Osteoblast (primary cell): ENCODE measurements at regions not wholly inside any gene's neighbourhood (a gene's known extent, or its start where the extent isn't known, plus 50 kb on each side); places are given as distances from the start of the nearest gene placed in this dataset.

ENCODE experiments used
- DNase-seq: peaks from one replicate; pipeline ENCODE4 v3.0.0; 2011; ENCODE audit warnings: low spot score, mixed read lengths; ENCODE audit not compliant: insufficient read length; ENCODE audit errors: missing footprints
- H2AFZ ChIP-seq: 2 replicates; pipeline ENCODE4 v1.6.0; 2011; ENCODE audit warnings: mild to moderate bottlenecking, low read length
- H3K27ac ChIP-seq: 2 replicates; pipeline ENCODE4 v1.5.1; 2011; ENCODE audit warnings: mild to moderate bottlenecking, low read depth, low read length, moderate library complexity
- H3K27me3 ChIP-seq: 2 replicates; pipeline ENCODE4 v1.6.0; 2012; ENCODE audit warnings: mild to moderate bottlenecking, control low read depth, inconsistent platforms, low read length, moderate library complexity; ENCODE audit not compliant: insufficient read depth
- H3K36me3 ChIP-seq: 2 replicates; pipeline ENCODE4 v1.5.1; 2011; ENCODE audit warnings: mild to moderate bottlenecking, low read length, control low read depth, moderate library complexity; ENCODE audit not compliant: insufficient read depth
- H3K4me1 ChIP-seq: 2 replicates; pipeline ENCODE4 v1.5.1; 2011; ENCODE audit warnings: mild to moderate bottlenecking, low read length, control low read depth, moderate library complexity; ENCODE audit not compliant: insufficient read depth
- H3K4me2 ChIP-seq: 2 replicates; pipeline ENCODE4 v1.6.0; 2011; ENCODE audit warnings: mild to moderate bottlenecking, low read length; ENCODE audit not compliant: insufficient read depth
- H3K4me3 ChIP-seq: fragments of 200-600 bp; sonication (generic); 3 replicates; pipeline ENCODE4 v1.5.1; 2012; ENCODE audit warnings: mild to moderate bottlenecking, low read length, inconsistent platforms; ENCODE audit not compliant: insufficient read depth
- H3K79me2 ChIP-seq: 2 replicates; pipeline ENCODE4 v1.6.0; 2012; ENCODE audit warnings: mild to moderate bottlenecking, low read length, control low read depth, inconsistent platforms; ENCODE audit not compliant: insufficient read depth
- H3K9me3 ChIP-seq: 2 replicates; pipeline ENCODE4 v1.5.1; 2011; ENCODE audit warnings: low read depth, low read length, control low read depth
- H4K20me1 ChIP-seq: 2 replicates; pipeline ENCODE4 v1.6.0; 2012; ENCODE audit warnings: mild to moderate bottlenecking, low read length, control low read depth; ENCODE audit not compliant: insufficient read depth
- TF ChIP-seq, protein P1 (sequence below): IDR thresholded peaks from 2 replicates; pipeline ENCODE4 v1.5.1; 2011; ENCODE audit warnings: mild to moderate bottlenecking, low read depth, low read length, moderate library complexity; ENCODE audit errors: extremely low read depth

DNA sequence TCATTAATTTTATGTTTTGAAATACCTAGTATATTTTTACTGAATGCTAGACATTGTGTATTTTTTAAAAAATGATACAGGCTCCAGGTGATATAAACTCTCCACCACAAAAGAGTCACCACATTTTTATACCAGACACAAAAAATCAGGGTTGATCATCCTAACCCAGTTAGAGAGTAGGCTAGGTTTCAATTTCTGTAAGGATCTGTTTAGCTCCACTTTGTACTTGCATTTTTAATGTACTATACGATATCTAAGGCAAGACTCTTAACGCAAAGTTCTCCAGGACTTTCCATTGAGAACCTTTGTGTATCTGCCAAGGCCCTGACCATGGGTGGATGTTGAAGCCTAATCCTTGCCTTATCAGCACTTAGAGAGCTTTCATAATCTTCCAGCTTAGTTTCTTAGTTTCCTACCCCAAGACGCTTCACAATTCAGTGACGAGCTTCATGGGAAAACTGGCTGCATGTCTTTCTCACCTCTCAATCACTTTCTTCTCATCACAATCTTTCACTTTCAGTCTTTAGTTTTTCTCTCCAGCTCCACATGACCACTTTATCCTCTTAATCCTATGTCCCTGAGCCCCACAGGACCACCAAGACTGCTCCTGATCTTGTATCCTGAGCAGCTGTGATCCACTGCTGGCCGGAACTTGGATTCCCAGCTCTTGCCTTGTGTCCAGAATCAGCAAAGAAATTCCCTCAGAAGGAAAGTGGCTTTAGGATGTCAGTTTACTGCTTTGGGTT is 635.8 kb downstream of the RNF144A start:
- Histone ChIP-seq H3K27me3 (no peaks in the 10 kb centered on the region), H3K4me3 (no peak overlapping the region), H2AFZ (no peak overlapping the region), H3K36me3 (no peaks in the 10 kb centered on the region), H3K4me2 (no peak overlapping the region), H3K4me1 (no peaks in the 10 kb centered on the region), H3K9me3 (no peaks in the 10 kb centered on the region), H3K27ac (no peak overlapping the region), H4K20me1 (no peaks in the 10 kb centered on the region), H3K79me2 (no peaks in the 10 kb centered on the region)
- TF ChIP-seq, protein P1, sequence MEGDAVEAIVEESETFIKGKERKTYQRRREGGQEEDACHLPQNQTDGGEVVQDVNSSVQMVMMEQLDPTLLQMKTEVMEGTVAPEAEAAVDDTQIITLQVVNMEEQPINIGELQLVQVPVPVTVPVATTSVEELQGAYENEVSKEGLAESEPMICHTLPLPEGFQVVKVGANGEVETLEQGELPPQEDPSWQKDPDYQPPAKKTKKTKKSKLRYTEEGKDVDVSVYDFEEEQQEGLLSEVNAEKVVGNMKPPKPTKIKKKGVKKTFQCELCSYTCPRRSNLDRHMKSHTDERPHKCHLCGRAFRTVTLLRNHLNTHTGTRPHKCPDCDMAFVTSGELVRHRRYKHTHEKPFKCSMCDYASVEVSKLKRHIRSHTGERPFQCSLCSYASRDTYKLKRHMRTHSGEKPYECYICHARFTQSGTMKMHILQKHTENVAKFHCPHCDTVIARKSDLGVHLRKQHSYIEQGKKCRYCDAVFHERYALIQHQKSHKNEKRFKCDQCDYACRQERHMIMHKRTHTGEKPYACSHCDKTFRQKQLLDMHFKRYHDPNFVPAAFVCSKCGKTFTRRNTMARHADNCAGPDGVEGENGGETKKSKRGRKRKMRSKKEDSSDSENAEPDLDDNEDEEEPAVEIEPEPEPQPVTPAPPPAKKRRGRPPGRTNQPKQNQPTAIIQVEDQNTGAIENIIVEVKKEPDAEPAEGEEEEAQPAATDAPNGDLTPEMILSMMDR: no peak
- DNase-seq: no peak

DNA sequence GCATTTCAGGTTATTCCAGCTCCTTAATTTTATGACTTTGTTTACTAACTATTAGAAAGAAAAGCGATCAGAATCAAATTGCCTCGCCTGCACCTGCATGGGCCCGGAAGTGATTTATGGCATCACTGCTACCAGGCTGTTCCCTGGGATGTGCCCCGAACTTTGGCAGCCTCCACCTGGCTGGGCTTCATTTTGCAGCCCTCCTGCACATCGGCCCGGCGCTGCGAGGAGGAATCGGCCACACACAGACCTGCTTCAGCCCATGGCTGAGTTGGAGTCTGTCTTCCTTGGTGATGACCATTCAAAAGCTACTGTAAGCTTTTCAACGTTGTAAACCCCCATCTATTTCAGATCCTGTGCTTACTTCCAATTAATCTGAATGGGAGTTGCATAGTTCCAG is 638.0 kb downstream of the RNF144A start:
- no peak overlapping the region for H3K27ac ChIP-seq
- no peaks in the 10 kb centered on the region for H3K27me3 ChIP-seq
- no peak overlapping the region for H2AFZ ChIP-seq
- no peak overlapping the region for H3K4me2 ChIP-seq
- no peak for DNase-seq
- TF ChIP-seq, protein P1: no peak
- H3K36me3 ChIP-seq: no peaks in the 10 kb centered on the region
- no peak overlapping the region for H3K4me3 ChIP-seq
- H3K9me3 ChIP-seq: no peaks in the 10 kb centered on the region
- H3K4me1 ChIP-seq: no peaks in the 10 kb centered on the region
- no peaks in the 10 kb centered on the region for H3K79me2 ChIP-seq
- H4K20me1 ChIP-seq: no peaks in the 10 kb centered on the region

DNA sequence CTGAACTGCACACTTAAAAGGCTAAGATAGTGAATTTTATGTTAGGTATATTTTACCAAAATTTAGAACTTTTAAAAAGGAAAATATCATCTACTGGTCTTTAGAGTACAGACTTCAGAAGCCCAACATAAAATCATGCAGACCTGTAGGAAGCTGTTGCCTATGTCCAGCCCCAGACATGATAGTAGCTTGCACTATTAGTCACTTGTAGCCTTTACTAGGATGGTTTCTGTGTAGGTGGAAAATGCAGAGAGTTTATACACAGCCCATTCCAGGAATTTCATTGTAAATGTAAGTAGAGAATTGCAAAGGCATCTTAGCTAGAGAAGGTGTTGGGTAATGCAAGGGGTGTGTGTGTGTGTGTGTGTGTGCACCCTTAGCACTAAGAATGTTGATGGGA is 640.2 kb downstream of the RNF144A start:
- Histone ChIP-seq H3K79me2 (no peaks in the 10 kb centered on the region), H4K20me1 (no peaks in the 10 kb centered on the region), H3K4me3 (no peak overlapping the region), H3K36me3 (no peaks in the 10 kb centered on the region), H3K27ac (no peak overlapping the region), H3K27me3 (no peaks in the 10 kb centered on the region), H2AFZ (no peak overlapping the region), H3K9me3 (no peaks in the 10 kb centered on the region), H3K4me2 (no peak overlapping the region), H3K4me1 (no peaks in the 10 kb centered on the region)
- no peak for DNase-seq
- TF ChIP-seq, protein P1: no peak

DNA sequence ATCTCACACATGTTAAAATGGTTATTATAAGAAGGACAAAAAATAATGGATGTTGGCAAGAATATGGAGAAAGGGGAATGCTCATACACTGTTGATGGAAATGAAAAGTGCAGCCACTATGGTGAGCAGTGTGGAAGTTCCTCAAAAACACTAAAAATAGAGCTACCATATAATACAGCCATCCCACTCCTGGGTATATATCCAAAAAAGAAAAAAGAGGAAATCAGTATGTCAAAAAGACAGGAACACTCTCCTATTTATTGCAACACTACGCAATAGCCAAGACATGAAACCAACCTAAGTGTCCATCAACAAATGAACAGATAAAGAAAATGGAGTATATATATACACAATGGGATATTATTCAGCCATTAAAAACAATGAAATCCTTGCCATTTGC is 642.6 kb downstream of the RNF144A start:
- H3K4me2 ChIP-seq: no peak overlapping the region

More for the DNA sequence above, 642.6 kb downstream of the RNF144A start:
- Histone ChIP-seq H4K20me1 (no peaks in the 10 kb centered on the region), H3K27me3 (no peaks in the 10 kb centered on the region), H3K79me2 (no peaks in the 10 kb centered on the region), H3K27ac (no peak overlapping the region), H3K4me1 (no peaks in the 10 kb centered on the region), H3K36me3 (no peaks in the 10 kb centered on the region), H2AFZ (no peak overlapping the region), H3K4me3 (no peak overlapping the region), H3K9me3 (no peaks in the 10 kb centered on the region)
- DNase-seq: no peak
- TF ChIP-seq, protein P1: no peak
